Activated T-helper 1 cell treated with Interleukin-2 at 50 U/mL for 16 hours (primary cell): ENCODE measurements at regions not wholly inside any gene's neighbourhood (a gene's known extent, or its start where the extent isn't known, plus 50 kb on each side); places are given as distances from the start of the nearest gene placed in this dataset.
"Not testable (repeated sequence)": the region's sequence is repeated elsewhere in the genome, so short reads cannot be mapped to it uniquely, and the experiment has no call there.

ENCODE experiments used
- DNase-seq: peaks from one replicate; pipeline ENCODE4 v3.0.0-alpha.2; 2020; ENCODE audit warnings: low read depth

DNA sequence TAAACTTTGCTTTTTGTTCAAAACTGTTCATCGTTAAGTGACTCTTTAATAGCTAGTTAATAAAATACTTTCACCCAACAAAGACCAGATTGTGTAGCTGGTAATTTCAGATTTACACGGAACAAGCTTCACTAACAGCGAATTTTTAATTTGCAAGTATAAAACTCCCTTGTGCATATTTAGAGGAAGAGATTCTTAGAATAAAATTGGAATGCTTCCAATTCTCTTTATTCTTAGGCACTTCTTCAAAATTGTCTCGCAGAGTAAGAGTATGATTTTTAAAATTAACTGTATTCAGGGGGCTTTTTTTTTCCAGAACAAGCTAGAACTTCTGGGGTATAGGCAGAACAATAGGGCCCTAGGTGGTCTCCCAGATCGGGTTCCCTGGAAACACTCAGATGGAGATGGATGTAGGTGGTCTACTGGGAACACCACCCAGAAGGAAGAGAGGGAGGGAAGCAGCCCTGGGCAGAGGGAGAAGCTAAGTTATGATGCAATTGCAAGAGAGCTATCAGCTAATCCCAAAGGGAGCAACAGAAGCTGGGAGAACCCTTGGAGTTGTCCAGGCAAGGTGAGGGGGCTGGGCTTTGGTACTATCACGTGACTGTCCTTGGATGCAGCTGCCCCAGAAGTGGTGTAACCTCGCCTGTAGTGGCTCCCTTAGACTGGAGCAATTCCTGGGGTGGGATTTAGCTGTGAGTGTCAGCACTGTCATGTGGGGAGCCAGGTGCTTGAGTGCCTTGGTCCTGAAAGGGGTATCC, 151.7 kb upstream of the ASB18 start:
- DNase-seq, result no peak

DNA sequence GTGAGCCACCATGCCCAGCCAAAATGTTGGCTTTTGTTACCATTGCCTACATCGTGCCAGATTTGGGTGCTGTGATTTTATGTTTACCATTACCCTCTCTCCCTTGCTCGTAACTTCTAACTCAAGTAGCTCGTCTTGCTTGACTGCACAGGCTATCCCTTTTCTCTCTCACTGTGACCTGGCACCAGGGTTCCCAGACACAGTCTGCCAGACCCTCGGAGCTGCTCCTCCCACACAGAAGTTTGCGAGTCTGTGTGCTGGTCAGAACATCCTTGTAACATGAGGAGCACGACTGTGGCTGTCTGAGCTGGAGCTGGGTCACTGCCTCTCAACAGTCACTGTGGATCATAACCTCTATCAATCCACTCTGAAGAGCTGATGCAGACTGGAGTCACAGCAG, 152.5 kb upstream of the ACKR3 start:
- no peak for DNase-seq

DNA sequence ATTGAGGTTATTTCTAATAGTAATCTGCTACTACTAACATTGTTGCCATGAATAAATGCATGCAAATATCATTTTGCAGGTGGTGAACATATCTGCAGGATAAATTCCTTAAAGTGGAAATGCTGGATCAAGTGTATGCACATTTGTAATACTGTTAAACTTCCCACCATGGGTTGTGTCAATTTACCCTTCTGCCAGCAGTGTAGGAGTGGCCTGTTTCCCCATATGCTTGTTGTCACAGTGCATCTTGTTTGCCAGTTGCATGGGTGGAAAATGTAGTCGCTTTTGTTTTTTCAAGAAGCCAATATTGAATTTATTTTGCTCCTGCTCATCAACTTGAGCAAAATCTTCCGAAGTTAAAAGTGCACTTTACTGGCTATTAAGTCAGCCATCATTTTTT, 139.0 kb upstream of the ACKR3 start:
- DNase-seq, result no peak

DNA sequence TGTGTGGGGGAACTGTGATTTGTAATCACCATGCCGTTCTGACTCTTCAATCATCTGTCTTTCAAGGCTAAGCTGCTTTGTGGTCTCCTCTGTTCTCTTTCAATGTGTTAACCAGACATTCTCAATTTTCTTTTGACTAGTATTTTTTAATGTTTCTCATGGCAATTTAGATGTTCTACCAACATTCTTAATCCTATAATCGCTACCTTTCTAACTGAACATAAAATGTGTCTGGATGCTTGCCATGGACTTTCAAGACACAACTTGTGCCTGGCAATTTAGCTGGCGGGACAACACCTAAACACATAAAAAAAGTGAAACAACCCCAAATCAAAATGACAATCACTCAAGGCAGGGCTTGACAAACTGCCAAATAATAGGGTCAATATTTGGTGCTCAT, 135.0 kb upstream of the ACKR3 start:
- DNase-seq, result no peak

DNA sequence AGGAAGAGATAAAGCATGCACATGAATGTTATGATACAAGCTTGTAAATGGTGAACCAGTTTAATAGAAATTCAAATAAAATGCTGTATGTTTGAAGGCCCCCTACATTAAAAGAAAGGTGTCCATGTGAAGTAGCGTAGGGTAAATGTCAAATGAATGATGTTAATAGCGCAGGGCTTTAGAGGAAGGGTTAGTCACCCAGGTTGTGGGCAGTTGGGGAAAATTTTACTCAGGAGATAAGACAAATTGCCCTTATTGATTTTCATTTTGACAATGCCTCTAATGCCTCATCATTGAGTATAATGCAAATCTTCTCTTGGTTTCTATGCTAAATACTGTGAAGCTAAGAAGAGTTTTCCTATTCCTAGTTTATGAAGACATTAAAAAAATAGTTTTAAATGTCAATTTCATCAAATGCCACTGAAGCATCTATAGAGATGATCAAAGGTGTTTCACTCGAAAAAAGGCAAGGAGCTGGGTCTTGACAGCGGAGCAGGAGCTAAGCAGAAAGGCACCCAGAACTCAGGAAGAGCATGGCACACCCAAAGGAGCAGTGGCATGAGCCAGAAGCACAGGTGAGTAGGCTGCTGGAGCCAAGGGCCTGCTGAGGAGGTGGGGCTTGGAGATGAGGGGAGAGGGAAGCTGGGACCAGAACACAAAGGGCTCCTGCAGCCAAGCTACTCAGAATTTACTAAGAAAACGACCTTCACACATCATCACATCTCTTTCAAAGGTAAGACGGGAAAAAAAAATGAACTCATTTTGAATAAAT, 129.3 kb upstream of the ACKR3 start:
- DNase-seq, result no peak

DNA sequence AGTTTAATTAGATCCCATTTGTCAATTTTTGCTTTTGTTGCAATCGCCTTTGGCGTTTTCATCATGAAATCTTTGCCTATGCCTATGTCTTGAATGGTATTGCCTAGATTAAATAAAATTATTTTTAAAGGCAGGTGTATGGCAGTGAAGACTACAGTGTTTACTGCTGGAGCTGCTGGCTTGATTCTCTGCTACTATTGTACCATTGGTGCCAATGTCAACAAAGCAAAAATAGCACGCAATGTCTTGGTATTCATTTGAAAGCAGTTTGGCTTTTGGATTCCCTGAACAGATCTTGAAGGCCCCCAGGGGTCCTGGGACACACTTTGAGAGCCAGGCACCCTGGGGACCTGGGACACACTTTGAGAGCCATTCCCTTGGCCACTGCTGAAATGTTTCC, 125.4 kb upstream of the ACKR3 start:
- no peak for DNase-seq

DNA sequence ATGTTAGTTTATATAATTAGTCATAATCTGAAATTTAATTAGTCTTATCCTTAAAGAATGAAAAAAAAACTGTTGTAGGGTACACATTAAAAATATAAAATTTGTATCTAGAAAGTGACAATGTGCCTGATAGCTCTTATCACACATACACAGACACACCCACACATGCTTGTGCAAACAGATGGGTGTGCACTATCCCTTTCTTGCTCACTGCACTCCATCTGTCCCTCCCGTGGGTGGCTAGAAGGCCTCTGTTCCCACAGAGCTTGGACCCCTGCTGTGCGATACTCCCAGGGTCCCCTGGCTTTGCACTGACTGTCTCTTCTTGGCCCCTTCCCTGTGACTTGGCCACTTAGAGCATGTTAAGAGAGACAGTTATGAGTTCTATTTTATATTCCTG, 123.9 kb upstream of the ACKR3 start:
- DNase-seq, result no peak

DNA sequence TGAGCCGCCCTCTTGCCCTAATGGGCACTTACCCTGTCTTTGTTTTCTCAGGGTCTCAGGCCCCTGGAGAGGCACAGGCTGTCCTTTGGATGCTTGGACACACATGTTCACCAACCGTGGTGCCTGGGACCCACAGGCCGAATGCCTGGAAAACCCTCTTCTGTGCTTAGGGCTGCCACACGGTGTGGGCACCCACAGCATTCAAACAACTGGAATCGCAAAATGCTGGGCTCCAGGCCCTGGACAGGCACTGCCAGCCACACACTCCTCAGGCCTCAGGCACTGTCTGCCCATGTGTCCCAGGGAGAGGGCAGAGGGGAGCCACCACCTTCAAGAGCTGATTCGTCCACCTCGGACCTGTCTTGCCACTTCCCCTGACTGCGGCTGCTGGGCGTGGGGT, 123.1 kb upstream of the ACKR3 start:
- no peak for DNase-seq

DNA sequence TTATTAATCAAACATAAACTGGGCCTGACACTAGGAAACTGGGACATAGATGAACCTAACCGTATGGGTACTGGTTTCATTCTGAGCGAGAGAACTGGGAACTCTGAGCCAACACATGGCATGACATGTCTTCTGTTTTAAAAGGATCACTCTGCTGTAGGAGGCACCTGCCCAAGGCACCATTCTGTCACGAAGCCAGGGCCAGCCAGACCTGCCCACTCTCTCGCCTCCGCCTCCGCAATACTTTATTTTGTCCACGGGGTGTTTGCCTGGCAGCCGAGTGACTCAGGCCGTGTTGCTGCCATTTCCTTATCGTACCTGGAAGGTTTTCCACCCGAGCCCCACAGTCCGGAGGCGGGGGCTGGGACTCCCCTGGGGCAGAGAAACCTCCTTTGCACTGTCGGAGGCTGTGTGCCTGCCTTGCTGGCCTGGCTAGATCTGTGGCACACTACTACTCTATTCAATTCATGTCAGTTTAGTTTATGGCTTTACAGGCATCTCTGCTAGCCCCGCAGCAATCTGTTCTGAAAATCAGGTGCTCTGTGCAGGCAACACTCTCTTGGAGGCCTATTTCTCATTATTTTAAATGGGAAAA, 120.4 kb upstream of the ACKR3 start:
- DNase-seq, result no peak

DNA sequence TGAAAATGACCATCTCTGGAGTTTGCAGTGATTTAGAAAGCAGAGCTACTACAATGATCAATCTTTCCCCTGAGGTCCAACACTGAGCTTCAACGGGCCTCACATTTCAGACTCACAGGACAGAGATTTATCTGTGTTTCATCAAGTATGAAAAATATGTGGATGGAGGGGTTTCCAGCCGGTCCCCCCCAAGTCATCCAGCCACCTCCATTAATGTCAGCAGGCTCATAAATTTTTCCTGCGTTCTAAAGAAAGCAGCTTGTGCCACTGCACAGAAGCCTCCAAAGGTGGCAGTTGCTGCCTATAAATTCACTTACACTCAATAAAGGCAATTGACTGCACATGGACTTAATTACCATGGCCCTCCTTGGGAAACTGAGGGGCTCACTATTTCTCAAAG, 117.4 kb upstream of the ACKR3 start:
- no peak for DNase-seq

DNA sequence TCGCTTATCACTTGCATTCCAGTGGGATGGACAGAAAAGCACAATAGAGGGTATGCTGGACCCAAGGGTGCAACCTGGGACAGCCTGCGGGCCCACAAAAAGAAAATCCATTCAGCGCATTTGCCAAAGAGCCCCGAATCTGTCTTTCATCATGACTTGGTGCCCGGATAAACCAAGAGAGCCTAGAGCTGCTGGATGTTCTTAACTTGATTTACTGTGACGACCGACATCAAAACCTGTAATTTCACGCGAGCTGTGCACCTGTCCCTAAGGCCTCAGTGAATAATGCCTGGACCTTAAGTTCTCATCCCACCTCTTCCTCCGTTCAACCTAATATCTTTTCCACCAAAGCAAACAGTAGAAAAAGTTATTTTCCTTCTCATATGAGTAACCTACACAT, 115.5 kb upstream of the ACKR3 start:
- no peak for DNase-seq

DNA sequence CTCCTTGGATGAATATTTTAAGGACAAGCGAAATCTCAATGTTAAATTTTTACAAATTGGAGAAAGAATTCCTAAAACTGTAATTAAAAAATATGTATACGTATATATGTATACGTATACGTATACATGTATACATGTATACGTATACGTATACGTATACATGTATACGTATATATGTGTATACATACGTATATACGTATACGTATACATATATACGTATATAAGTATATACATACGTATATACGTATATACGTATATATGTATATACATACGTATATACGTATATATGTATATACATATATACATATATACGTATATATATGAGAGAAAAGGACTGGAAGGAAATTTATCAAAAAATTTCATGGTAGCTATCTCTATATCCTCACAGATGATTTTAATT, 110.2 kb upstream of the ACKR3 start:
- no peak for DNase-seq

DNA sequence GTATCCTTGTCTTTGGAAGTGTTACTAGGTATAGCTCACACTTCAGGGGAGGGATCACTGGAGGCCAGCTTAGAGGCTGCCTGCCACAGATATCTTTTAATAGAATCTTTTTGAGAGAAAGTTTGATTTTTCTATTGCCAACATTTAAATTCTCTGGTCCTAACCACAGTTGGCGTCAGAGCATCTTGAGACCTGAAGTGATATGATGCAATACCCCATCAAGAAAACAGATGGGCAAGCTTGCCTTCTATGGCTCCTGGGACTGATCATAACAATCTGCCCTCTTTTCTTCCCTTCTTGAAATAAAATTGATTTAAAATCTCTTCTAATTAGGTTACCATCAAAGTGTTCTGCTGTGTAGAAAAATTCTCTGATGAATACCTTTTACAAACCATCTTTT, 105.5 kb upstream of the ACKR3 start:
- DNase-seq, result no peak

DNA sequence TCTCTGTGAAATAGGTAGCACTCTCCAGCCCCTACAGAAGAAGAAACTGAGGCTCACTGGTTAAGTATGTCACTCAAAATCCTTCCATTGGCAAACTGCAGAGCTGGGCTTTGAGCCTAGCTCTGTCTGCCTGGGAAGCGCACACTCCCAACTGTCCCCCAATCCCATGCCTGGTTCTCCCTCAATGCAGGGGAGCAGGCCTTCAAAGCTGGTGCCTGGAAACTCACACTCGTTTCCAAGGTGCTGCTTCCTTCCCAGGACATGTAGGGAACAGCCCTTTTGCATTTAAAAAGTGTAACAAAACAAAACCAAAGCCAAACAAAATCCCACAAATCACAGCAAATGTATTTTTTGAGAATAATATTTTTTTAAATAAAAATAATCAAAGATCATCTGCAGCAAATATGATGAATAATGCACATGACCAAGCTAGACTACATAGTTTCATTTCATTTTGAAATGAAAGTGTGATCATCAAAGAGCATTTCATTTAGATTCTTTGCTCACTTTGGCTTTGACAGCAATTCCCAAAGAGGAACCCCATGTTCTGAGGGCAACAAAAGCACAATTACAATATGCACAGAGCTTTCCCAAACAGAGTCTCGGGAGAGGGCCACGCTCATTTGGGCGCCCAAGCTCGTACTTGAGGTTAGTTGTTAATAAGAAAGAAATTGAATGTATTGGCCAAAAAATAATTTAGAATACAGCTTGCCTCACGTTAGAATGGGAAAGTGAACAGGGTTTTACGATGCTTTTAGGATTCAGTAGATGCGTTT, 96.7 kb upstream of the ACKR3 start:
- DNase-seq, result no peak

DNA sequence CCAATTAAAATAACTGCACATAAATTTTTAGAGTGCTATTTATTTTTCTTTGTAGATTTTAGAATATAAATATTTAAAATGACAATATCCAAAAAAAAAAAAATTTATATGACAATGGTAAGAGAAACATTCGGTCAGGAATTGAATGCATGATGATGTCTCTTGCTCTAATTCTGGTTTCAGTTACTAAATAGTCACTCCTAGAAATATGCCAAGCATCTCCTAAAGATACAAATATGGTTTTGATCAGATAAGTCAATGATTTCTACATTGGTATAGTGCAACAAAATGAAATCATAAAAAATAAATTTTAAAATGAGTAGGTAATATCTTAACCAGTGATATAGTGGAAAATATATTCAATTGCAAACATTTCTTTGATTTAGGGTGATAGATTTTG, 95.9 kb upstream of the ACKR3 start:
- no peak for DNase-seq

DNA sequence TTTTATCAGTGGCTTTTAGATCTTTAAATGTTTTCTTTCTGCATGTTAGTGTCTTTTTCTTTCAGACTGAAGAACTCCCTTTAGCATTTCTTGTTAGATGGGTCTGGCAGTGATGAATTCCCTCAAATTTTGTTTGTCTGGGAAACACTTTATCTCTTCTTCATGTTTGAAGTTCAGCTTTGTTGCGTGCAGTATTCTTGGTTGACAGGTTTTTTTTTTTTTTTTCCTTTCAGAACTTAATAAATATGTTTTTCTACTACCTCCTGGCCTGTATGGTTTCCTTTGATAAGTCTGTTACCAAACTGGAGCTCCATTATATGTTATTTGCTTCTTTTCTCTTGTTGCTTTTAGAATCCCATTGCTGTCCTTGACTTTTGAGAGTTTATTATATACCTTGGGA, 89.8 kb upstream of the ACKR3 start:
- no peak for DNase-seq

DNA sequence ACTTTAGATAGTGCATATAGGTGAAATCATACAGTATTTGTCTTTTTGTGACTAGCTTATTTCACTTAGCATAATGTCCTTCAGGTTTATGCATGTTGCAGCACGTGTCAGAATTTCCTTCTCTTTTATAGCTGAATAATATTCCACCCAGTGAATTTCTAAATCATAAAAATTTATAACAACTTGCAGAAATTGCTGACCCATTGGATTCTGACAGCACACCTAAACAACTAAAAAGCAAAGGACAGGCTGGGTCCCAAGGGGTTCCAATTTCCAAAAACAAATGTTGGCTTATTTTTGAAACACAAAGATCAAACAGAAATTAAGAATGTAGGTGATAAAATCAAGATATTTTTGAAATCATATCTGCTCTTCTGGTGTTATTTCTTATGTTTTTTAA, 86.5 kb upstream of the ACKR3 start:
- DNase-seq, result no peak

DNA sequence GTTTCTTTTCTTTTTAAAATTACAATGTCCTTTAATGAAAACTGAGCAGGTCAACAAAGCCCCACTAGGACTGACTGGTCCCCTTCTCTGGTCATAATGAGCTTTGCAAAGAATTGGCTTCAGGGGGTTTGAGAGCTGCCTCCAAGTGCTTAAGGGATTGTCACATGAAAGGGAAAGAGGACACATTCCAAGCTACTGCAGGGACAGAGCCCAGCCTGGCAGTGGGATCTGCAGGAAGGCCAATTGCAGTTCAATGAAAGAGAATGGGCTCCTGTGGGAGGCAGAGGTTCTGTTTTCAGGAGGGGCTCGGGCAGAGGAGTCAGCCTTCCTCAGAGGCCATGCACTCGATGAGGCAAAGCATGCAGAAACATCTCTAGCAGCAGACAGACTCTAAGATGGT, 84.1 kb upstream of the ACKR3 start:
- DNase-seq, result no peak

DNA sequence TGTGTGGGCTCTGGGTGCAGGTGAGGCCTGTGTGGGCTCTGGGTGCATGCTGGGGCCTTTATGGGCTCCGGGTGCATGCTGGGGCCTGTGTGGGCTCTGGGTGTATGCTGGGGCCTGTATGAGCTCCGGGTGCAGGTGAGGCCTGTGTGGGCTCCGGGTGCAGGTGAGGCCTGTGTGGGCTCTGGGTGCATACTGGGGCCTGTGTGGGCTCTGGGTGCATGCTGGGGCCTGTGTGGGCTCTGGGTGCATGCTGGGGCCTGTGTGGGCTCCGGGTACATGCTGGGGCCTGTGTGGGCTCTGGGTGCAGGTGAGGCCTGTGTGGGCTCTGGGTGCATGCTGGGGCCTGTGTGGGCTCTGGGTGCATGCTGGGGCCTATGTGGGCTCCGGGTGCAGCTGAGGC, 80.5 kb upstream of the ACKR3 start:
- not testable (repeated sequence) for DNase-seq

DNA sequence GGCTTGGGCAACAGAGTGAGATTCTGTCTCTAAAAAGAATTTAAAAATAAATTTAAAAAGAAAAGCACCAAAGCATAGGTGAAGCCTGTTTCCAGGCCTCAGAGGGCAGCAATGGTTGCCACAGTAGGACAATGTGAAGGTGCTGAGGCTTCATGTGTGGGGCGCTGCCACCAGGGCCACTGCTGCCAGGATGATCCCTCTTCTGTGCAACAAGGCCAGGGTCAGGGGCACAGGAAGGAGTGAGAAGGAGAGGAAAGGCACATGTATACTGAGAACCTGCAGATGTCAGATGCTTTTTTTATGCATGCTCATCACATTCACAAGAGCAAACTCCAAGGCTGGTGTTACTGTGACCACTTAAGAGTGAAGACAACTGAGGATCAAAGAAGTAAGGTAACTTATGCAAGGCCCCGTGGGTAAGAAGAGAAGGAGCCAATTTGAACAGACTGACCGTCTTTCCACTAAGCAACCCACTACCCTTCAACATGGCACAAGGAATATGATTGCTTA, 79.7 kb upstream of the ACKR3 start:
- DNase-seq, result no peak

DNA sequence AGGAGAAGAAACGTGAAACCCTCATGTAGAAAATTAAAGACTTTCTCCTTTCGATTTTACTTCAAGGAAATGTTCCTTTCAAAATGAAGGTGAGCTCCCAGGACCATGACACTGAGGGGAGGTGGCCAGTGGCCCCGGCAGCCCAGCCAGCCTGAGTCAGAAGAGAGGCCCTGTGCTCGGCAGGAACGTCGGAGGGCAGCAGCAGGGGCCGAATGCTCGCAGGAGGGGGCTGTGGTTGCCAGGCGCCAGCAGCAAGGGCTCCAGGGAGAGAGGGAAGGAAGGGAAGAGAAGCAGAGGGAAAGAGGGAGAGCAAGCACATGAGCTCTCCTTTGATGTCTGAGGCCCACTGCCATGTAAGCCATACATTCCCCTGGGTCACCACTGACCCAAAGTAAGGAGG, 73.3 kb upstream of the ACKR3 start:
- no peak for DNase-seq

DNA sequence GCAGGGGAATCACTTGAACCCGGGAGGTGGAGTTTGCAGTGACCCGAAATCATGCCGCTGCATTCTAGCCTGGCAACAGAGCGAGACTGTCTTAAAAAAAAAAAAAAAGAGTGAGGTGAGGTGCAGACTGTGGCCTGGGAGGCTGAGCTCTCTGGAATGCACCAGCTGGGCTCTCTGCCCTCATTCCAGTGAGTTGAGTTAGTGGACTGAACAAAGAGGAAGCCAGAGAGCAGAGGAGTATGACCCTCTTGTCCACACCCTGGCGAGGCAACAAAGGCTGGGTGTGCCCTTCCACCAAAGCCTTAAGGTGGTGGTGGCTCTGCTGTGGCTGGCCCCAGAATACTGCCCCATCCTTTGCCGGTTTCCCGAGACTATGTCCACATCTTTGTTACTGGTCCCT, 71.3 kb upstream of the ACKR3 start:
- no peak for DNase-seq
